ENCODE measurements at regions not wholly inside any gene's neighbourhood (a gene's known extent, or its start where the extent isn't known, plus 50 kb on each side); places are given as distances from the start of the nearest gene placed in this dataset.

- TF ChIP-seq POLR2A (IDR thresholded peaks at IDR 0.05) (no peak), CTCF (IDR thresholded peaks at IDR 0.05) (no peak)
Observed at GRCh38 chr13:73521985-73522524, 463.2 kb downstream of the KLF5 start.

Data from body of pancreas (tissue), 4 donors.